HG03457 (cell line): ENCODE measurements at regions not wholly inside any gene's neighbourhood (a gene's known extent, or its start where the extent isn't known, plus 50 kb on each side); places are given as distances from the start of the nearest gene placed in this dataset.

Experiments
- ATAC-seq: cut with Tn5 transposase; IDR thresholded peaks from one replicate; pipeline ENCODE4 v1.9.1; 2021; ENCODE audit warnings: moderate number of reproducible peaks; ENCODE audit not compliant: unreplicated experiment

DNA sequence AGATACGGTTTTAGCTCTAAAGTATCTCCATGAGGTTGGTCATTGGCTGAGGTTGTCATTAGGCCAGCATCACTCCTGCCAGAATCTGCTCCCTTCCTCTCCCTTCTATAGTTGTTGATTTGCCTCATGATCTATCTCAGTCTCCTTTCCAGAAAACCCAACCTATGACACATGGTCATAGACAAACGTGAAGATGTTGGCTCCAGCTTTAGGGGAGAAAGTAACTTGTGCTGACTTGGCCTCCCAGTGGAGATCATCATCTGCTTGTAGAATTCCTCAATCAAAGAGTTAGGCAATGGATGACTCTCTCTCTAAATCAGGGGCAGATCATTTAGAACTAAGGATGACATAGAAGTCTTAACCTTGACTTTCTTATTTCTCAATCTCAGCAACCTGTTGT lies 894.4 kb downstream of the TTLL7 start:
- ATAC-seq = no peak

GRCh38 chr1:83103341-83103740 lies 895.6 kb downstream of the TTLL7 start:
- no peak for ATAC-seq

- ATAC-seq = no peak
Measured at GRCh38 chr1:83102630-83103071, 896.3 kb downstream of the TTLL7 start.

DNA sequence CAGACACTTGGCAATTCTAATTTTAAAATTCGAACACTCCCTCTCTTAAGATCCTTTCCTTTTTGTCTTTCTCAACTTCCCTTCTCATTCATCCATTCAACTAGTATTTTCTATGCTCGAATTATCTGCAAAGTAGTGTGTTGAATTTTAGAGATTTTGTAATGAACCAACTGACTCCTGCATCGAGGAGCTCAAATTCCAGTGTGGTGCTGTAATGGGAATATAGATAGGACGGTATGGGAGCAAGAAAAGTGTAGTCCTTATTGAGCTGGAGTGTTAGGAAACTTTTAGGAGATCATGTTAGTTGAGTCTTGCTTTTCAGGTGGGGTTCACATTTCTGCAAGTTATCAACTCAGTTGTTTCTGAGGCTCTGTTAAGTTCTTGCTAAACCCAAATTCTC lies 897.5 kb downstream of the TTLL7 start:
- ATAC-seq = no peak

- no peak for ATAC-seq
Measured at GRCh38 chr1:83100133-83100532, 898.8 kb downstream of the TTLL7 start.

DNA sequence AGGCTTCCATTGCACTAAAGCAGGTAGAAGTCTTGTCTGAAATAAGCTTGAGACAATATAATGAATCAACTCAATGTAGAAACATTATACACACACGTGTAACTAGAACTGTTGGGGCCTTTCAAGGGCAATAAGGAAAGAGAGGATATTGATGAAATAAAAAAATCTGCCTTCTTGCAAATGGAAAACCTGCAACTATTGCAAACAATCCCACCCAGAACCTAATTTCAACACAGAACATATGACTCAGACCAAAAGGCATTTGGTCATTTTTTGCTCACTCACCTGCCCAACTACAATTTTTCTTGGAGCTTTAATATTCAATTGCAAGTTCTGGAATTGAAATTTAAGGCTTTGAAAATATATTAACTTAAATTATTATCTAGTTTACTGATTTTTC lies 900.1 kb downstream of the TTLL7 start:
- no peak for ATAC-seq

- no peak for ATAC-seq
Measured at GRCh38 chr1:83098131-83098530, 900.8 kb downstream of the TTLL7 start.

DNA sequence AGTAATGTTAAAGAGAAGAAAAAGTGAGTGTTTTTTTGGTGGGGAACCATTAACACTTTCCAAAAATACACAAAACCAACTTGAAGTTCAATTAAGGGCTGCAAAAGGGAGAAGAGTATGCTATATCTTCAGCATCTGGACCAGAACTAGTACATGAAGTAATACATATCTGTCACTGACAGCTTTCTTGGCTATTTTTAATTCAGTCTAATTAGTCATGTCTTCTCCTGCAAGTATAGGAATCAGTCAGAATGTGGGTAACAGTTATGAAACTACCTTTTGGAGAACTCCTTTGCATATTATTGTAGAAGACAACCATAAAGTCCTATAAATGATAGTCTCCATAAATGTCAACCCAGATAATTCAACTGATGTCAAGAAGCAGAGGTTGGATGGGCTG lies 901.2 kb downstream of the TTLL7 start:
- ATAC-seq = no peak

DNA sequence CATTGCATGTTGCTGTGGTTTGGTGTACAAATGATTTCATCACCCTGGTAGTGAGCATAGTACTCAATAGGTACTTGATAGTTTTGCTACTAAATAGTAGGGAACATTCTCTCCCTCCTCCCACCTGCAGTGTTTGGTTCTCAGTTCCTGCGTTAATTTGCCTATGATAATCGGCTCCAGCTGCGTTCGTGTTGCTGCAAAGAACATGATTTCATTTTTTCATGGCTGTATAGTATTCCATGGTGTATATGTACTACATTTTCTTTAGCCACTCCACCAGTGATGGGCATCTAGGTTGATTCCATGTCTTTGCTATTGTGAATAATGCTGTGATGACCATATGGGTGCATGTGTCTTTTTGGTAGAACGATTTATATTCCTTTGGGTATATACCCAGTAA lies 903.4 kb downstream of the TTLL7 start:
- no peak for ATAC-seq

- ATAC-seq = no peak
Measured at GRCh38 chr1:83090195-83090594, 908.7 kb downstream of the TTLL7 start.

GRCh38 chr1:83087851-83088250 lies 911.1 kb downstream of the TTLL7 start:
- ATAC-seq = no peak

- no peak for ATAC-seq
Measured at GRCh38 chr1:83086986-83087512, 911.9 kb downstream of the TTLL7 start.

- no peak for ATAC-seq
Measured at GRCh38 chr1:83086346-83086745, 912.6 kb downstream of the TTLL7 start.

- no peak for ATAC-seq
Measured at GRCh38 chr1:83083589-83084224, 915.2 kb downstream of the TTLL7 start.

DNA sequence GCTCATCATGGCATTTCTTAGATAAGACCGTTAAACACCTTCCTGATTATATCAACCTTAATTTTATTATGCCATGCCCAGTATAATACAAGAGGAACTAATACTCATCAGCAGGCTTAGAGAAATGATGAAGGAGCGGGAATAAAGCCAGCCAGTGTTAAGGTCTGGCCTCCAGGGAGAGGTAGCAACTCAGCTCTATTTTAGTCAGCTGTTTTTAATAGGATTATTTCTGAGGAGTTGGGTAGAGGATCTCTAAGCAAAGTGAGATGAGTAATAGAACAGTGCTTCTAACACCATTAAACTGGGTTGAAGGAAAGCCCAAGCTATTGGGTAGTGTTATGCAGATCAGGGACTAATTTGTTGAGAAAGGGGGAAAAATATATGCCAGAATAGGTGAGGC lies 921.5 kb downstream of the TTLL7 start:
- ATAC-seq = no peak

DNA sequence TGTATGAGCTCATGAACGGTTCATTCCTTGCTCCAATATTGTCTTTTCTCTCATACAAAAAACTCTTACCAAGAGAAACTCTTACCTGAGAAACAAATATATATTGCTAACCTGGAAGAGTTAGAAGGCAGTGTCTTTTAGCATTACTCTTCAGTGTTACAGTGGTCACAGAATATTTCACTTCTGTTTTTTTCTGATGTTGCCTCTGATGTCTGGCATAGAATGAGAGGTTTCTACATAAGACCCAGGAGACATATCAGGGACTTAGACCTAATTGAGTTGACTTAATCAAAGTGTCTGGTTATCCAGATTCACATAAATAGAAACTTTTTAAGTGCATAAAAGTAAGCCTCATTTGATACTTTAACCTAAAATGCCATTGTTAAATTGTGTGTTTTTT lies 923.8 kb downstream of the TTLL7 start:
- no peak for ATAC-seq

DNA sequence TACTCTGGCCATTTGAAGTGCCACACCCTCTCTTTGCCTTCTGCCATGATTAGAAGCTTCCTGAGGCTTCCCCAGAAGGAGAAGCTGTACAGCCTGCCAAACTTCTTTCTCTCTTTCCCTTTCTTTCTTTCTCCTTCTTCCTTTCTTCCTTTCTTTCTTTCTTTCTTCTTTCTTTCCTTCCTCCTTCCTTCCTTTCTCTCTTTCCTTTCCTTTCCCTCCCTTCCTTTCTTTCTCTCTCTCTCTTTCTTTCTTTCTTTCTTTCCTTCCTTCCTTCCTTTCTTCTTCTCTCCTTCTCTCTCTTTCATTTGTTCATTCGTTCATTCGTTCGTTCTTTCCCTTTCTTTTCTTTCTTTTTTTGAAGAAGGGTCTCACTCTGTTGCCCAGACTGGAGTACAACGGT lies 931.0 kb downstream of the TTLL7 start:
- no peak for ATAC-seq

- ATAC-seq = no peak
Measured at GRCh38 chr1:83065952-83066727, 932.8 kb downstream of the TTLL7 start.

- ATAC-seq = no peak
Measured at GRCh38 chr1:83064589-83065242, 934.2 kb downstream of the TTLL7 start.

DNA sequence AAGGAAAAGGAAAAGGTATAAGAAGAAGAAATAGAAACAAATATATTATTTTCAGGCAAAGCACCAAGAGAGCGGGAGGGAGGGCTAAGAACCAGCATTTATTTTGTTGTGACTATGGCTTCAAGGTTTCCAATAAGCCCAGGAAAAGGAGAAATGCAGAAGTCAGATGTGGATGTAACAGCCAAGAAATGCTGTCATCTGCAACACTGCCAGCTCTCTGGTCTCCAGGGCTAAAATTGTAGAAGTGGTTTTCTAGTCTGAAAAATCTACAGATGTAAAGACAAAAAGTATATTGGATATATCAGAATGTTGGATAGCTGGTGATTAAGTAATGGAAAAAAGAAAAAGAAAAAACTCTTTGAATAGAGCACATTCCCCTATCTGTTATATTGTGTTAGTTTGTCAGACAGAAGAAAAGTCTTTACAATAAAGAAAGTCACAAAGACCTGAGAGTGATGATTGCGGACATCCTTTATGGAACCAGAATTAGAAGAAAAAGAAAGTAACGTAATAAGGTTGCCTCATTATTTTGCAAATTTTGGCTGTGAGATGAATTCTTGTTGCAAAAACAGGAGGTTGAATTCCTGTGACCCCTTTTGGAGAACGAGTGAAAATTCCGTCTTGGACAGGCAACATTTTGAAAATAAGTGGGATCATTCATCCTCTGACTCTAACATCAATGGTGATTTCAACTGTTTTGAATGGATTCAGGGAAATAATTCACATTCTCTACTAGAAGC lies 938.1 kb downstream of the TTLL7 start:
- ATAC-seq = no peak

- no peak for ATAC-seq
Measured at GRCh38 chr1:83060221-83060620, 938.7 kb downstream of the TTLL7 start.
